Cardiac septum (tissue), 1 donor: ENCODE measurements at regions not wholly inside any gene's neighbourhood (a gene's known extent, or its start where the extent isn't known, plus 50 kb on each side); places are given as distances from the start of the nearest gene placed in this dataset.
"Not testable (repeated sequence)": the region's sequence is repeated elsewhere in the genome, so short reads cannot be mapped to it uniquely, and the experiment has no call there.

Experiments used
- DNase-seq: peaks from one replicate; pipeline ENCODE4 v3.0.0-alpha.2; 2020; ENCODE audit warnings: low spot score
- intact Hi-C: fragments of 100-400 bp; cut with DNase I; formaldehyde crosslinking; loops from one replicate; pipeline ENCODE4 v1.14.0; 2022
- donor health status: DM: no; HTN: no; CAD: no.

DNA sequence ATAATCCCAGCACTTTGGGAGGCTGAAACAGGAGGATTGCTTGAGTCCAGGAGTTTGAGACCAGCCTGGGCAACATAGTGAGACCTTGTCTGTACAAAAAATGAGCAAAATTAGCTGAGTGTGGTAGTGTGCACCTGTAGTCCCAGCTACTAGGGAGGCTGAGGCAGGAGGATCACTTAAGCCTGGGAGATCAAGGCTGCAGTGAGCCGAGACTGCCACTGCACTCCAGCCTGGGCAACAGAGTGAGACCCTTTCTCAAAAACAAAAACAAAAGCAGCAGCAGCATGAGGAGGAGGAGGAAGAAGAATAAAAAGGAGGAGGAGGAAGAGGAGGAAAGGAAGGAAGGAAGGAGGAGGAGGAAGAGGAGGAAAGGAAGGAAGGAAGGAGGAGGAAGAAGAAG lies 116.5 kb upstream of the TDRD3 start:
- DNase-seq, intact Hi-C loops: not testable (repeated sequence)

DNA sequence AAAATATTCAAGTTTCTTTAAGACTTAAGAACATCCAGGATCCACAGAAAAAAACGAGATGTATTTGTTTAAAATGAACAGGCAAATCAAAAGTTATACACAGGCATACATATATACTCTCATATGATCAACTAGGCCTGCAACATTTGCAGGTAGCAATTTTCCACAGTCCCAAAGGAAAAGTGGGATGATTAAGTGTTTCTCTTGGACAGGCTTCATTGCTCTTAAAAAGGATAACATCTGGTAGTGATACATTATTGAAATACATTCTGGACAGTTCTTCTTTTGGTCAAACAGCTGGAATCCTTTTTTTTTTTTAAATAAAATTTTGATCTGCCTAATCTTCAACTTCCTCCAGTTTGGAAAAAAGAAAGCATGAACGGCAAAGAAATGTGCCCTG lies 114.8 kb upstream of the TDRD3 start:
- no peak for DNase-seq
- intact Hi-C loops: no loop called here

DNA sequence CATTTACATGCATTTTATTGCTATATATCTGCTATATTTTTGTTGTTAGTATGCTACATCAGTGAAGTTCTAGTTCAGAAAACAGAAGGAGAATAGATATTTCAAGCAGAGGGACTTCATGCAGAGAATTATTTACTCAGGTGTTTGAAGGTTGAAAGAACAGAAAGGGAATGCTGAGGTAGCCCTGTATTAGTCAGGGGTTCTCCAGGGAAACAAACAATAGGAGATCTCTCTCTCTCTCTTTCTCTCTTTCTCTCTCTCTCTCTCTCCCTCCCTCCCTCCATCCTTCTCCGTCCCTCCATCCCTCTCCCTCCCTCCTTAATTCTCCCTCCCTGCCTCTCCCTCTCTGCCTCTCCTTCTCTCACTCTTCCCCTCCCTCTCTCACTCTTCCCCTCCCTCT lies 114.3 kb upstream of the TDRD3 start:
- intact Hi-C loops: no loop called here
- DNase-seq: no peak

DNA sequence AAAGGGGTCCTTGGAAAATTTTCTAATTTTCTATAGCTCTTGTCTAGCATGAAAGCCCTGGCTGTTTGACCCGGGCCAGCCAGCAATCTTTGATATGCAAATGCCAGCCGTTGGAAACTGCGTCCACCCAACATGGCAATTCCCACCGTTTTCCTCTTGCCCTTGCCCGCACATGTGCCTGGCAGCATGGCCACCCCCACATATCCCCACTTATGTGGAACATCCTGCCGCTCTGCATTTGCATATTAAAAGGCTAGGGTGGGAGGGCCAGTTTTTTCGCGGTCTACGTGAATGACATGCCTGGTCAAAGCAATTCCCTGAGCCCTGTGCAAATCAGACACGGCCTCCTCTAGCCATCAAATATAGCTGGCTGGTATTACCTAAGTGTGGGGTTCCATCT lies 110.3 kb upstream of the TDRD3 start:
- intact Hi-C loops: no loop called here
- no peak for DNase-seq

DNA sequence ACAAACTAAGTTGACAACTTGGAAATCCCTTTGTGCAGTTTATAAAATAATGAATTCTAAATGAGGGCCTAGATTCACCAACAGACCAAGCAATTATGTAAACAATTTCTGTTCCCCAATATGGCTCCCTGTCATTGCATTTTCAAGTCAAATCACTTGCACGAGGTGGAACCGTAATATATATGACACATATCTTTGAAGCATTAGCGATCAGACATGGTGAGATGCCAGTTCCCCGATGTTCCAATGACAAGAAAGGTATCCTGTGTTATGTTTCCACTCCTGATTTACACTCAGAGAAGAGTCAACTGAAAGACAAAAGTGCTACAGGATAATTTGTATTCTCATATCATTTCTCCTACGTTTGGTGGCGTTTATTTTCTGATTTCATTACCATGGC lies 108.5 kb upstream of the TDRD3 start:
- intact Hi-C loops: no loop called here
- no peak for DNase-seq

- intact Hi-C loops: no loop called here
- no peak for DNase-seq
Measured at GRCh38 chr13:60303166-60303565, 93.9 kb upstream of the TDRD3 start.

GRCh38 chr13:60311527-60311926 lies 85.5 kb upstream of the TDRD3 start:
- DNase-seq: no peak

GRCh38 chr13:60312851-60313505 lies 84.0 kb upstream of the TDRD3 start:
- intact Hi-C loops: no loop called here
- DNase-seq: no peak

More at GRCh38 chr13:60311527-60311926, 85.5 kb upstream of the TDRD3 start:
- intact Hi-C loops: no loop called here

GRCh38 chr13:60318186-60318585 lies 78.8 kb upstream of the TDRD3 start:
- intact Hi-C loops: no loop called here

GRCh38 chr13:60324131-60324530 lies 72.9 kb upstream of the TDRD3 start:
- DNase-seq: no peak
- intact Hi-C loops: no loop called here

More at GRCh38 chr13:60318186-60318585, 78.8 kb upstream of the TDRD3 start:
- DNase-seq: no peak

- intact Hi-C loops: no loop called here
- DNase-seq: no peak
Measured at GRCh38 chr13:60326273-60326672, 70.7 kb upstream of the TDRD3 start.

GRCh38 chr13:60327511-60327910 lies 69.5 kb upstream of the TDRD3 start:
- intact Hi-C loops: no loop called here
- DNase-seq: no peak

- DNase-seq: no peak
- intact Hi-C loops: no loop called here
Measured at GRCh38 chr13:60328073-60328472, 68.9 kb upstream of the TDRD3 start.

GRCh38 chr13:60329221-60329923 lies 67.6 kb upstream of the TDRD3 start:
- DNase-seq: no peak
- intact Hi-C loops: no loop called here

- DNase-seq: no peak
- intact Hi-C loops: no loop called here
Measured at GRCh38 chr13:60331249-60332012, 65.6 kb upstream of the TDRD3 start.

GRCh38 chr13:60332682-60333081 lies 64.3 kb upstream of the TDRD3 start:
- intact Hi-C loops: no loop called here
- no peak for DNase-seq

- no peak for DNase-seq
- intact Hi-C loops: no loop called here
Measured at GRCh38 chr13:60334310-60334709, 62.7 kb upstream of the TDRD3 start.

DNA sequence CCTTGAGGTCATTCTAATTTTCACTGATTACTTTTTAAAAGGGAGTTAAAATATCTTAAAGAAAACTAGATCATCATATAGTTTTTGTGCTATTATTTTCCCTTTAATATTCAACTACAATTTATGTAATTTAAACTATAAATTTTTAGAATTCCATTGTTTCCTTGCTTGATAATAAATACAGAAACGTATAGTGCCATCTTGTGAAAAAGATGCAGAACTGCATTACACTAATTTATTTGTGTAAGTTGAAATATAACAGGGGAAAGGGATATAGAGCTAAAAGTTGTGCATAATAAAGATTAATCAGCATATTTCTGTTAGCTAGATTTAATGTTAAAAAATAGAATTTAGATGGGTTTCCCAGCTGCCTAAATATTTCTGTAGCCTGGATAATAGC lies 61.5 kb upstream of the TDRD3 start:
- DNase-seq: no peak
- intact Hi-C loops: no loop called here

DNA sequence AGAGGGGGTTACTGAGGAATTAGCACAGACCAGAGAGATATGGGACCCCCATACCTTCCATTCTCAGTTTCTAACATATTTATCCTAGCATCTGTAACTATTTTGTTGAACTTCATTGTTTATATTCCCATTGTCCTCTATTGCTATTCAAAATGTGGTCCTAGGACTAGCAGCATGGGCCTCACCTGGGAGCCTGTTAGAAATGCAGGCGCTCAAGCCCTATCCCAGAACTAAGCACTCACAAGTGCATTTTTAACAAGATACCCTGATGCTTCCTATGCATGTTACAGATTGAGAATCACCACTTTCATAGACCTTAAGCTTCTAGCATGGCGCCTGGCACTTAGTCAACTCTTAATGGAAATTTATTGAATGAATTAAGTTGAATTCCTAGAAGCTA lies 58.3 kb upstream of the TDRD3 start:
- DNase-seq: no peak
- intact Hi-C loops: no loop called here

GRCh38 chr13:60343978-60344377 lies 53.0 kb upstream of the TDRD3 start:
- no peak for DNase-seq
- intact Hi-C loops: loop anchor here (10.0 kb wide), 1 partner anchor 91 kb away; no protein-coding TSS in a partner anchor

DNA sequence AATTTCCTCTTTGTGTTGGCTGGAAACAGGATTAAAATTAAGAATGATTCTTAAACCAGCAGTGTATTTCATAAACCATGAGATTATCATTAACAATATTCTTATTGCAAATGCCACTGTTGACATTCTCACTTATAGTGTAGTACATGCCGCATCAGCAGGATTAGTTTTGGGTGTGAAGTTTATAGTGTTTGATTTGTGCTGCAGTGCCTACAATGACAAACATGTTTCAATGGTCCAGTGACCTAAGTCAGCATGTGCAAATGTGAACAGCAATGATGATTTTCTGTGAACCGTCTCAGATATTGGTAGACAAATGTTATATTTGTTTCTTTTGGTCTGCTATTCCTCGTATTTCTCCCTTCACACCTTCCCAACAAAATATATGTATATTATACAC lies 49.8 kb upstream of the TDRD3 start:
- DNase-seq: no peak
- intact Hi-C loops: loop anchor here (10.0 kb wide), 1 partner anchor 88 kb away; no protein-coding TSS in a partner anchor
